HEK293T (cell line): ENCODE measurements at regions not wholly inside any gene's neighbourhood (a gene's known extent, or its start where the extent isn't known, plus 50 kb on each side); places are given as distances from the start of the nearest gene placed in this dataset.

Source experiments
- CTCF ChIA-PET: fragments of 350-600 bp; formaldehyde crosslinking; extraction: SDS; loops from one replicate; lab custom pipeline; 2021; ENCODE audit warnings: antibody characterized with exemption, inconsistent platforms; lab: Yijun Ruan, JAX
- POLR2A ChIA-PET: fragments of 350-600 bp; formaldehyde crosslinking; extraction: SDS; loops from one replicate; lab custom pipeline; 2020; ENCODE audit warnings: antibody characterized with exemption, inconsistent platforms; lab: Yijun Ruan, JAX
- DNase-seq: peaks from one replicate; pipeline ENCODE4 v3.0.0; 2012; ENCODE audit warnings: mixed read lengths; ENCODE audit errors: extremely low spot score
- ARNT ChIP-seq: fragments of 450-650 bp; IDR thresholded peaks from 2 replicates; pipeline ENCODE4 v1.6.1; 2017; ENCODE audit warnings: mild to moderate bottlenecking
- BHLHE40 ChIP-seq: fragments of 450-650 bp; IDR thresholded peaks from 2 replicates; pipeline ENCODE4 v1.6.1; 2016; ENCODE audit warnings: mild to moderate bottlenecking, moderate library complexity, borderline replicate concordance
- CTBP1 ChIP-seq: fragments of 450-650 bp; IDR thresholded peaks from 2 replicates; pipeline ENCODE4 v1.6.1; 2016; ENCODE audit warnings: borderline replicate concordance
- ELF4 ChIP-seq: fragments of 450-650 bp; IDR thresholded peaks from 2 replicates; pipeline ENCODE4 v1.6.1; 2017; ENCODE audit warnings: antibody characterized with exemption
- FOXA1 ChIP-seq: fragments of 450-650 bp; IDR thresholded peaks from 2 replicates; pipeline ENCODE4 v1.6.1; 2016; ENCODE audit warnings: mild to moderate bottlenecking
- FOXK2 ChIP-seq: fragments of 450-650 bp; IDR thresholded peaks from 2 replicates; pipeline ENCODE4 v1.6.1; 2016; ENCODE audit warnings: mild to moderate bottlenecking
- FOXM1 ChIP-seq: fragments of 450-650 bp; IDR thresholded peaks from 2 replicates; pipeline ENCODE4 v1.6.1; 2017; ENCODE audit warnings: mild to moderate bottlenecking, borderline replicate concordance
- HDGF ChIP-seq: fragments of 450-650 bp; IDR thresholded peaks from 2 replicates; pipeline ENCODE4 v1.6.1; 2017; ENCODE audit warnings: antibody characterized with exemption, borderline replicate concordance
- L3MBTL2 ChIP-seq: fragments of 450-650 bp; conservative IDR thresholded peaks from 2 replicates; pipeline ENCODE4 v1.6.1; 2016; ENCODE audit warnings: mild to moderate bottlenecking
- LEF1 ChIP-seq: fragments of 450-650 bp; IDR thresholded peaks from 2 replicates; pipeline ENCODE4 v1.6.1; 2017; ENCODE audit warnings: mild to moderate bottlenecking, borderline replicate concordance
- NFRKB ChIP-seq: fragments of 450-650 bp; IDR thresholded peaks from 2 replicates; pipeline ENCODE4 v1.6.1; 2016; ENCODE audit warnings: mild to moderate bottlenecking, moderate library complexity
- SP1 ChIP-seq: fragments of 450-650 bp; IDR thresholded peaks from 2 replicates; pipeline ENCODE4 v1.6.1; 2017
- SUZ12 ChIP-seq: fragments of 450-650 bp; IDR thresholded peaks from 2 replicates; pipeline ENCODE4 v1.6.1; 2016; ENCODE audit warnings: mild to moderate bottlenecking
- TARDBP ChIP-seq: fragments of 450-650 bp; IDR thresholded peaks from 2 replicates; pipeline ENCODE4 v1.6.1; 2016
- ZNF384 ChIP-seq: fragments of 450-650 bp; IDR thresholded peaks from 2 replicates; pipeline ENCODE4 v1.6.1; 2016
- TF ChIP-seq, protein P1 (sequence below): fragments of 450-650 bp; IDR thresholded peaks from 2 replicates; pipeline ENCODE4 v1.6.1; 2016

DNA sequence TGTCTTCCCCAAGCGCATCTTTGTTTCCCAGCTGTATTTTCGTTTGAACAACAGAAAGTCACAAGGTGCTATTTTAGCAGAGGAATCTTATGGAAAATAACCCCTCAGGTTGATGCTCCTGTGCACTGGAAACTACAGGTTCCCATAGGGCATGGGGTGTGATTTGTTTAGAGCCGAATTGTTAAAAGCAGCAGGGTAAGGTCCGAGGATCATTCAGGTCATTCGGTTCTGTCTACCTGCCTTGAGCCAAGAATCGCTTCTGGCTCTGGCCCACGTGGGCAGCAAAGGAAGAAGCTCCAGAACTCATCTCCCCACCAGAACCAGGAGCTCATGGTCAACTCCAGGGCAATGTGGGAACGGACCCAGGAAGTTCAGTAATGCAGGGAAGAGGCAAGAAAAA is 116.7 kb upstream of the TPM1 start:
- CTCF ChIA-PET: interaction anchor here (1.0 kb wide), 1 partner anchor 123 kb away, joined by 4 read pairs; no protein-coding TSS in a partner anchor
- TF ChIP-seq ELF4 (no peak), LEF1 (no peak), L3MBTL2 (no peak), ZNF384 (no peak), TARDBP (no peak), ARNT (no peak), FOXM1 (no peak), HDGF (no peak), NFRKB (no peak), SUZ12 (no peak), SP1 (no peak), FOXK2 (no peak), FOXA1 (no peak), CTBP1 (no peak), BHLHE40 (no peak)
- TF ChIP-seq, protein P1, sequence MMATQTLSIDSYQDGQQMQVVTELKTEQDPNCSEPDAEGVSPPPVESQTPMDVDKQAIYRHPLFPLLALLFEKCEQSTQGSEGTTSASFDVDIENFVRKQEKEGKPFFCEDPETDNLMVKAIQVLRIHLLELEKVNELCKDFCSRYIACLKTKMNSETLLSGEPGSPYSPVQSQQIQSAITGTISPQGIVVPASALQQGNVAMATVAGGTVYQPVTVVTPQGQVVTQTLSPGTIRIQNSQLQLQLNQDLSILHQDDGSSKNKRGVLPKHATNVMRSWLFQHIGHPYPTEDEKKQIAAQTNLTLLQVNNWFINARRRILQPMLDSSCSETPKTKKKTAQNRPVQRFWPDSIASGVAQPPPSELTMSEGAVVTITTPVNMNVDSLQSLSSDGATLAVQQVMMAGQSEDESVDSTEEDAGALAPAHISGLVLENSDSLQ: no peak
- POLR2A ChIA-PET: no interaction called here
- DNase-seq: no peak

GRCh38 chr15:62927196-62927595 is 115.4 kb upstream of the TPM1 start:
- CTCF ChIA-PET: no interaction called here
- no peak for DNase-seq
- TF ChIP-seq LEF1 (no peak), FOXA1 (no peak), SUZ12 (no peak), CTBP1 (no peak), FOXK2 (no peak), L3MBTL2 (no peak), TARDBP (no peak), SP1 (no peak), HDGF (no peak), ARNT (no peak), BHLHE40 (no peak), NFRKB (no peak), FOXM1 (no peak), ELF4 (no peak)
- TF ChIP-seq, protein P1: no peak
- POLR2A ChIA-PET: no interaction called here

DNA sequence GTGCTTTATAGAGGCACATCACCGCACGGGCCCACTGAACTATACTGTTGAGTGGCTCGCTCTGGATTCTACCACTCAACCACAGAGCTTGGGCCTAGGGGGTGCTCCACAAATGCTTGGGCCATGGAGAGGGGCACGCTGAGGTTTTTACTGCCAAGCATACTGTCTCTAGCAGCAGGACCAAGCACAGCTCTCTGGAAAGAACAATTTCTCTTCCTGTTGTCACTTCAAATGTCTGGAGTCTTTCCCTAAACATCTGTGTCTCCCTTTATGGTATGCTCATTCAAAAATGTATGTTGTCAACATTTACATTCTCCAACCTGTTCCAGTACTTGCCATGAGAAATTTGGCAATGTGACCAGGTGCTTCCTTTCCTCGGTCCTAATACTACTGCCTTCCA is 114.7 kb upstream of the TPM1 start:
- POLR2A ChIA-PET: no interaction called here
- CTCF ChIA-PET: no interaction called here
- DNase-seq: no peak
- TF ChIP-seq CTBP1 (no peak), FOXK2 (no peak), NFRKB (no peak), HDGF (no peak), L3MBTL2 (no peak)
- TF ChIP-seq, protein P1: no peak

GRCh38 chr15:62928242-62928999 is 114.1 kb upstream of the TPM1 start:
- no peak for TF ChIP-seq ZNF384
- TF ChIP-seq BHLHE40: no peak
- TF ChIP-seq LEF1: no peak
- TF ChIP-seq L3MBTL2: no peak
- TF ChIP-seq ARNT: no peak
- TF ChIP-seq, protein P1: no peak
- no peak for TF ChIP-seq FOXM1
- no peak for TF ChIP-seq TARDBP
- TF ChIP-seq SUZ12: no peak
- TF ChIP-seq FOXA1: no peak
- TF ChIP-seq ELF4: no peak
- no peak for TF ChIP-seq FOXK2
- DNase-seq: no peak

DNA sequence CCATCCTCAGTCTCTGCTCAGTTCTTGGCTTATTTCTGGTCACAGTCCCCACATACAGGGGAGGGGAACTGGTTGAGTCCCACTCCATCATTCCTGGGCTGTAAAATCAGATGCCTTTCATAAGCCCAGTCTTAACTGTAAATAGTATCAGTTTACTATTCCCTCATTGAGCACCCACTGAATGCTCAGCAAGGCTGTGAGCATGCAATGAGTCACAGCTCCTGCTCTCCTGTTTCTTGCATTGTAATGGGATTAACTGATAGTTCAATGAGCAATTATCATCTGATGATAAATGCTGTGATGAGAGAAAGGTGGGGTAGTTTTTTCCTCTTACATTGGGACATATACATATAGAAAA is 113.6 kb upstream of the TPM1 start:
- TF ChIP-seq ELF4 (no peak), ARNT (no peak), BHLHE40 (no peak), FOXM1 (no peak), SP1 (no peak), HDGF (no peak), NFRKB (no peak), TARDBP (no peak), CTBP1 (no peak)
- TF ChIP-seq, protein P1: no peak
- no peak for DNase-seq
- ChIA-PET CTCF (interaction anchor here (0.9 to 1.3 kb wide), 2 partner anchors 11 to 81 kb away, joined by 3 to 4 read pairs; no protein-coding TSS in a partner anchor), POLR2A (no interaction called here)

More at GRCh38 chr15:62928242-62928999, 114.1 kb upstream of the TPM1 start:
- ChIA-PET CTCF (interaction anchor here (0.9 to 1.3 kb wide), 2 partner anchors 12 to 81 kb away, joined by 3 to 4 read pairs; no protein-coding TSS in a partner anchor), POLR2A (no interaction called here)
